Keratinocyte (primary cell): ENCODE measurements at regions not wholly inside any gene's neighbourhood (a gene's known extent, or its start where the extent isn't known, plus 50 kb on each side); places are given as distances from the start of the nearest gene placed in this dataset.

Experiments used
- DNase-seq: peaks from one replicate; pipeline ENCODE4 v3.0.0-alpha.2; 2011; ENCODE audit warnings: low read depth, missing footprints, low spot score
- FAIRE-seq: peaks from 2 replicates; lab custom pipeline; 2011; peaks lifted over from hg19 to GRCh38; lab: Jason Lieb, UNC
- H2AFZ ChIP-seq: 2 replicates; pipeline ENCODE4 v1.6.0; 2012; ENCODE audit warnings: low read length, control low read depth, inconsistent platforms; ENCODE audit not compliant: control insufficient read depth
- H3K27ac ChIP-seq: 2 replicates; pipeline ENCODE4 v1.5.1; 2011; ENCODE audit warnings: low read length; ENCODE audit not compliant: control insufficient read depth, insufficient read depth
- H3K27me3 ChIP-seq: 3 replicates; pipeline ENCODE4 v1.6.0; 2011; ENCODE audit warnings: low read length; ENCODE audit not compliant: control insufficient read depth, insufficient read depth; ENCODE audit errors: extremely low read depth
- H3K36me3 ChIP-seq, 2 experiments: 2 replicates in 1 of 2; 3 replicates in 1 of 2; pipeline ENCODE4 v1.5.1; 2011; ENCODE audit warnings: low read length in 2 of 2, mild to moderate bottlenecking in 1 of 2; ENCODE audit not compliant: control insufficient read depth in 2 of 2, insufficient read depth in 2 of 2; ENCODE audit errors: extremely low read depth in 1 of 2
- H3K4me1 ChIP-seq: 3 replicates; pipeline ENCODE4 v1.5.1; 2011; ENCODE audit warnings: low read length; ENCODE audit not compliant: control insufficient read depth, insufficient read depth; ENCODE audit errors: extremely low read depth
- H3K4me2 ChIP-seq: 3 replicates; pipeline ENCODE4 v1.6.0; 2011; ENCODE audit warnings: low read depth, low read length; ENCODE audit not compliant: control insufficient read depth, insufficient read depth; ENCODE audit errors: extremely low read depth
- H3K4me3 ChIP-seq, 3 experiments: fragments of 200-600 bp in 1 of 3; sonication (generic) in 1 of 3; 2 replicates in 2 of 3; 3 replicates in 1 of 3; pipeline ENCODE4 v1.5.1; 2011 to 2016; ENCODE audit warnings: low read length in 3 of 3, mild to moderate bottlenecking in 3 of 3, control low read depth in 2 of 3, inconsistent platforms in 1 of 3, low read depth in 1 of 3, mixed read lengths in 1 of 3, mixed run types in 1 of 3, moderate library complexity in 1 of 3; ENCODE audit not compliant: control insufficient read depth in 2 of 3, insufficient read depth in 2 of 3; ENCODE audit errors: extremely low read depth in 1 of 3
- H3K79me2 ChIP-seq: 2 replicates; pipeline ENCODE4 v1.6.0; 2012; ENCODE audit warnings: low read length; ENCODE audit not compliant: control insufficient read depth, insufficient read depth
- H3K9ac ChIP-seq: 3 replicates; pipeline ENCODE4 v1.6.0; 2011; ENCODE audit warnings: low read length; ENCODE audit not compliant: control insufficient read depth, insufficient read depth; ENCODE audit errors: extremely low read depth
- H3K9me1 ChIP-seq: 3 replicates; pipeline ENCODE4 v1.6.0; 2011; ENCODE audit warnings: low read length; ENCODE audit not compliant: control insufficient read depth, insufficient read depth; ENCODE audit errors: extremely low read depth
- H3K9me3 ChIP-seq: 2 replicates; pipeline ENCODE4 v1.5.1; 2012; ENCODE audit warnings: low read depth, low read length; ENCODE audit not compliant: control insufficient read depth
- H4K20me1 ChIP-seq: 3 replicates; pipeline ENCODE4 v1.6.0; 2011; ENCODE audit warnings: low read length; ENCODE audit not compliant: control insufficient read depth, insufficient read depth; ENCODE audit errors: extremely low read depth
- CTCF ChIP-seq, 3 experiments: IDR thresholded peaks in 1 of 3; conservative IDR thresholded peaks in 1 of 3; optimal IDR thresholded peaks in 1 of 3; 2 replicates in 2 of 3; 3 replicates in 1 of 3; pipeline versions ENCODE3 to v1.5.1; 2011; ENCODE audit warnings: low read length in 3 of 3, mild to moderate bottlenecking in 3 of 3, moderate library complexity in 2 of 3, control low read depth in 1 of 3, inconsistent platforms in 1 of 3; ENCODE audit not compliant: insufficient read depth in 2 of 3; ENCODE audit errors: extremely low read depth in 1 of 3
- EZH2 ChIP-seq: IDR thresholded peaks from one replicate; pipeline ENCODE4 v1.6.1; 2012; ENCODE audit warnings: inconsistent platforms, mild to moderate bottlenecking, low read length, moderate library complexity
- dilution Hi-C: fragments of 300-500 bp; cut with MboI; formaldehyde crosslinking; loops from one replicate; pipeline ENCODE4 v1.7.0; 2020; ENCODE audit warnings: low sequenced_read_pairs; ENCODE audit not compliant: extremely low pct_ligation_motif_present

- Histone ChIP-seq H3K9me1 (no peaks in the 10 kb centered on the region), H3K4me1 (no peaks in the 10 kb centered on the region), H3K36me3 (no peaks in the 10 kb centered on the region), H3K27me3 (peaks cover 26% of the 10 kb centered on the region), H4K20me1 (no peaks in the 10 kb centered on the region), H3K79me2 (no peaks in the 10 kb centered on the region), H3K4me2 (no peak overlapping the region), H2AFZ (no peak overlapping the region), H3K9ac (no peak overlapping the region), H3K4me3 (no peak overlapping the region), H3K9me3 (no peaks in the 10 kb centered on the region), H3K27ac (no peak overlapping the region)
- DNase-seq, result no peak
- no peak for TF ChIP-seq CTCF (optimal IDR thresholded peaks at IDR 0.05 in 1 of 3, IDR thresholded peaks at IDR 0.05 in 1 of 3, conservative IDR thresholded peaks at IDR 0.05 in 1 of 3; ENCODE audit: extremely low read depth in 1 of 3, insufficient read depth in 2 of 3, low read length in 3 of 3)
- TF ChIP-seq EZH2, result no peak
- dilution Hi-C loops, result no loop called here
- no peak for FAIRE-seq
Observed at GRCh38 chr10:78544423-78545090, 510.9 kb downstream of the RPS24 start.

- Histone ChIP-seq H4K20me1 (no peaks in the 10 kb centered on the region), H2AFZ (no peak overlapping the region), H3K27me3 (peaks cover 22% of the 10 kb centered on the region), H3K79me2 (no peaks in the 10 kb centered on the region), H3K9me3 (no peaks in the 10 kb centered on the region), H3K9ac (no peak overlapping the region), H3K4me3 (no peak overlapping the region), H3K4me1 (no peaks in the 10 kb centered on the region), H3K27ac (no peak overlapping the region), H3K4me2 (no peak overlapping the region), H3K9me1 (no peaks in the 10 kb centered on the region), H3K36me3 (no peaks in the 10 kb centered on the region)
- dilution Hi-C loops, result no loop called here
- FAIRE-seq, result no peak
- no peak for TF ChIP-seq EZH2
- TF ChIP-seq CTCF (optimal IDR thresholded peaks at IDR 0.05 in 1 of 3, IDR thresholded peaks at IDR 0.05 in 1 of 3, conservative IDR thresholded peaks at IDR 0.05 in 1 of 3; ENCODE audit: extremely low read depth in 1 of 3, insufficient read depth in 2 of 3, low read length in 3 of 3), result no peak
- DNase-seq, result no peak
Observed at GRCh38 chr10:78545756-78546155, 512.1 kb downstream of the RPS24 start.
